ENCODE measurements at regions not wholly inside any gene's neighbourhood (a gene's known extent, or its start where the extent isn't known, plus 50 kb on each side); places are given as distances from the start of the nearest gene placed in this dataset.

DNA sequence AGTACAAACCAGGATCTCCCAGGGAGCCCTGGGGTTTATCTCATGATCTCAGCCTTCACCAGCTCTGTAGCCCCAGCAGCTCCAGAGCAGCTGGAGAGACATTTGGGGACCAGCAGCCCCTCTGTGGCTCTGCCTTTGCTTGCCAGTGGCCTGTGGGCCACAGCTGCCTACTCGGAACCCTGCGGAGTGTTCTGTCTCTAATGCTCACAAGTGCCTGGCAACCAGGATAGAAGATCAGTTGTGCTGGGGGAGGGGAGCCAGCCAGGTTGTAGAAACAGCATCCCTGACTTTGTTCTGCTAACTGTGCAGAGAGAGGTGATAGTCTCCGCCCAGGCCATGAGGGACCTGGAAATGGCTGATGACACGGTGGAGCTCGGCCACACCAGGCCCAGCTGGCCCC lies 50.9 kb upstream of the KCNJ15 start:
- TF ChIP-seq, protein P1, sequence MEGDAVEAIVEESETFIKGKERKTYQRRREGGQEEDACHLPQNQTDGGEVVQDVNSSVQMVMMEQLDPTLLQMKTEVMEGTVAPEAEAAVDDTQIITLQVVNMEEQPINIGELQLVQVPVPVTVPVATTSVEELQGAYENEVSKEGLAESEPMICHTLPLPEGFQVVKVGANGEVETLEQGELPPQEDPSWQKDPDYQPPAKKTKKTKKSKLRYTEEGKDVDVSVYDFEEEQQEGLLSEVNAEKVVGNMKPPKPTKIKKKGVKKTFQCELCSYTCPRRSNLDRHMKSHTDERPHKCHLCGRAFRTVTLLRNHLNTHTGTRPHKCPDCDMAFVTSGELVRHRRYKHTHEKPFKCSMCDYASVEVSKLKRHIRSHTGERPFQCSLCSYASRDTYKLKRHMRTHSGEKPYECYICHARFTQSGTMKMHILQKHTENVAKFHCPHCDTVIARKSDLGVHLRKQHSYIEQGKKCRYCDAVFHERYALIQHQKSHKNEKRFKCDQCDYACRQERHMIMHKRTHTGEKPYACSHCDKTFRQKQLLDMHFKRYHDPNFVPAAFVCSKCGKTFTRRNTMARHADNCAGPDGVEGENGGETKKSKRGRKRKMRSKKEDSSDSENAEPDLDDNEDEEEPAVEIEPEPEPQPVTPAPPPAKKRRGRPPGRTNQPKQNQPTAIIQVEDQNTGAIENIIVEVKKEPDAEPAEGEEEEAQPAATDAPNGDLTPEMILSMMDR (IDR thresholded peaks at IDR 0.05 in 4 of 5, conservative IDR thresholded peaks at IDR 0.05 in 1 of 5): no peak
- no peak for TF ChIP-seq POLR2A (IDR thresholded peaks at IDR 0.05)

All from gastrocnemius medialis (tissue), 4 donors.